DND-41 (cell line): ENCODE measurements at regions not wholly inside any gene's neighbourhood (a gene's known extent, or its start where the extent isn't known, plus 50 kb on each side); places are given as distances from the start of the nearest gene placed in this dataset.

Experiments
- CTCF ChIP-seq: IDR thresholded peaks from 2 replicates; pipeline ENCODE4 v1.5.1; 2012; ENCODE audit warnings: borderline replicate concordance, low read length, moderate library complexity, mild to moderate bottlenecking; ENCODE audit not compliant: poor library complexity, severe bottlenecking; ENCODE audit errors: extremely low read depth
- EZH2 ChIP-seq: IDR thresholded peaks from 3 replicates; pipeline ENCODE4 v1.6.1; 2012; ENCODE audit warnings: borderline replicate concordance, low read depth, mild to moderate bottlenecking, moderate library complexity, low read length, inconsistent platforms; ENCODE audit not compliant: severe bottlenecking

- no peak for TF ChIP-seq CTCF
- no peak for TF ChIP-seq EZH2
Measured at GRCh38 chr13:74005320-74006157, 128.7 kb downstream of the KLF12 start.
